Colonic mucosa (tissue), 4 donors: ENCODE measurements at regions not wholly inside any gene's neighbourhood (a gene's known extent, or its start where the extent isn't known, plus 50 kb on each side); places are given as distances from the start of the nearest gene placed in this dataset.

ENCODE experiments used
- DNase-seq: peaks from one replicate; pipeline ENCODE4 v3.0.0-alpha.2; 2020
- H3K27ac ChIP-seq: fragments of 200-600 bp; one replicate; pipeline ENCODE4 v1.8.0; 2021
- H3K27me3 ChIP-seq: fragments of 200-600 bp; one replicate; pipeline ENCODE4 v1.8.0; 2021
- H3K36me3 ChIP-seq: fragments of 200-600 bp; one replicate; pipeline ENCODE4 v1.8.0; 2021
- H3K4me1 ChIP-seq: fragments of 200-600 bp; one replicate; pipeline ENCODE4 v1.8.0; 2021; ENCODE audit warnings: mild to moderate bottlenecking
- H3K4me3 ChIP-seq: fragments of 200-600 bp; one replicate; pipeline ENCODE4 v1.8.0; 2021
- H3K9ac ChIP-seq, 2 donors: one replicate each; pipeline ENCODE4 v1.7.0; 2013; ENCODE audit warnings: control low read depth in 2 of 2, low read depth in 2 of 2, low read length in 2 of 2
- H3K9me3 ChIP-seq: fragments of 200-600 bp; one replicate; pipeline ENCODE4 v1.8.0; 2021
- CTCF ChIP-seq: fragments of 200-600 bp; IDR thresholded peaks from one replicate; pipeline ENCODE4 v1.8.0; 2022; ENCODE audit warnings: antibody characterized with exemption, mild to moderate bottlenecking
- intact Hi-C: fragments of 100-400 bp; cut with DNase I; formaldehyde crosslinking; loops from one replicate; pipeline ENCODE4 v1.14.1; 2022
- donor health status: healthy.
- donor health status: DM: no; HTN: no; CAD: no.
- donor health status: DM: no; HTN: no; CAD: no.

- no peaks in the 10 kb centered on the region for H3K9me3 ChIP-seq
- intact Hi-C loops = no loop called here
- H3K4me3 ChIP-seq = no peak overlapping the region
- no peaks in the 10 kb centered on the region for H3K36me3 ChIP-seq
- H3K4me1 ChIP-seq = no peaks in the 10 kb centered on the region
- TF ChIP-seq CTCF = no peak
- no peak overlapping the region for H3K9ac ChIP-seq
- no peaks in the 10 kb centered on the region for H3K27me3 ChIP-seq
- H3K27ac ChIP-seq = no peak overlapping the region
- no peak for DNase-seq
These were observed 262.7 kb downstream of the REEP3 start for GRCh38 chr10:63783882-63784281.

DNA sequence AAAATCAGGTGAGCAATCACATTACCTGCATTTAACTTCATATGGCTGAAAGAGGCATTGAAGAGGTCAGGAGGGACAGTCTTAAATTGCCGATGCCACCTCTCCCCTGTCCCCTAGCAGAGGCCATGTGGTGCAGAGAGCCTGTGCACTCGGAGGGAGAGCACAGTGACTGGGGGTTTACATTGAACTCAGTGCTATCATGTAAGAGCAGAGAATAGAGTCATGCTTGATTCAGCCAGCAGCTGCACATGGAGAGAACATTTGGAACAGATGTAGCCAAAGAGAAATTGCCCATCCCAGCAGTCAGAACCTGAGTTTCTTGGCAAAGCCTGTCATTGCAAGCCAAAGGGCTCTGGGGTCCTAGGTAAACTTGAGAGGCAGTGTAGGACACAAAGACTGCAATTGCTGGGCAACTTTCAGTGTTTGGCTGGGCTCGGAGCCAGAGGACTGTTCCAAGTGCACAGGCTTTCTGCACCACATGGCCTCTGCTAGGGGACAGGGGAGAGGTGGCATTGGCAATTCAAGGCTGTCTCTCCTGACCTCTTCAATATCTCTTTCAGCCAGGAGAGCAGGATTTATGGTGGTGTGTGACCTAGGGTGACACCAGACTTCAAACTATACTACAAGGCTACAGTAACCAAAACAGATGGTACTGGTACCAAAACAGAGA lies 267.1 kb downstream of the REEP3 start:
- no peak for DNase-seq
- Histone ChIP-seq H3K27ac (no peak overlapping the region), H3K9me3 (no peaks in the 10 kb centered on the region), H3K4me1 (no peaks in the 10 kb centered on the region), H3K27me3 (no peaks in the 10 kb centered on the region), H3K9ac (no peak overlapping the region), H3K36me3 (no peaks in the 10 kb centered on the region), H3K4me3 (no peak overlapping the region)
- intact Hi-C loops = no loop called here
- TF ChIP-seq CTCF = no peak

DNA sequence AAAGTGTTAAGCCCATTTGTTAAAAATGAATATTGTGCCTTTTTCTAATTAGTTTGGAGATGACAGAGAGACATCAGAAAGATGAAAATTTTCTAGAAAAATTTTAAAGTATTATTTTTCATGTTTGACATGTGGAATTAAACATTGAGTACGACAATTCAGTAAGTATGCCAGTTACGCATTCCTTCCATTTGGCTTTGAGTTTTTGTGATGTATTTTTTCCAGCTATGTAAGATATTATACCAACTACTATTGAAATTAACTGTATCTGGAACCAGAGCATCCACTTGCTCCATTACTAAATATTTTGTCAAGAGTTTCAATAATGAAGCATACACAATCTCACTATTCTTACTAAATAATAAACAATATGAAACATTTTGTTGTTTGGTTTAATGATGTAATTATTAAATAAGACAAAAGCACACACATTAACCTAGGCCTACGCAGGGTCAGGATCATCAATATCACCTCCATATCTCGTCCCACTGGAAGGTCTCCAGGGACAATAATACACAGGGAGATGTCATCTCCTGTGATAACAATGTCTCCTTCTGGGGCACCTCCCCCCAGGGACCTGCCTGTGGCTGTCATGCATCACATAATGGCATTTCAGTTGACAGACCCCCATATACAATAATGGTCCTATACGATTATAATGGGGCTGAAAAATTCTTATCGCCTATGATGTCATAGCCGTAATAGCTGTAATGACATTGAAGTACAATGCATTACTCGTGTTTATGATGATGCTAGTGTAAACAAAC lies 274.1 kb downstream of the REEP3 start:
- no peak overlapping the region for H3K9ac ChIP-seq
- no peak overlapping the region for H3K4me3 ChIP-seq
- intact Hi-C loops = no loop called here
- no peak overlapping the region for H3K27ac ChIP-seq
- TF ChIP-seq CTCF = no peak
- H3K4me1 ChIP-seq = no peaks in the 10 kb centered on the region
- no peaks in the 10 kb centered on the region for H3K27me3 ChIP-seq
- DNase-seq = no peak
- H3K36me3 ChIP-seq = no peaks in the 10 kb centered on the region
- H3K9me3 ChIP-seq = no peaks in the 10 kb centered on the region

DNA sequence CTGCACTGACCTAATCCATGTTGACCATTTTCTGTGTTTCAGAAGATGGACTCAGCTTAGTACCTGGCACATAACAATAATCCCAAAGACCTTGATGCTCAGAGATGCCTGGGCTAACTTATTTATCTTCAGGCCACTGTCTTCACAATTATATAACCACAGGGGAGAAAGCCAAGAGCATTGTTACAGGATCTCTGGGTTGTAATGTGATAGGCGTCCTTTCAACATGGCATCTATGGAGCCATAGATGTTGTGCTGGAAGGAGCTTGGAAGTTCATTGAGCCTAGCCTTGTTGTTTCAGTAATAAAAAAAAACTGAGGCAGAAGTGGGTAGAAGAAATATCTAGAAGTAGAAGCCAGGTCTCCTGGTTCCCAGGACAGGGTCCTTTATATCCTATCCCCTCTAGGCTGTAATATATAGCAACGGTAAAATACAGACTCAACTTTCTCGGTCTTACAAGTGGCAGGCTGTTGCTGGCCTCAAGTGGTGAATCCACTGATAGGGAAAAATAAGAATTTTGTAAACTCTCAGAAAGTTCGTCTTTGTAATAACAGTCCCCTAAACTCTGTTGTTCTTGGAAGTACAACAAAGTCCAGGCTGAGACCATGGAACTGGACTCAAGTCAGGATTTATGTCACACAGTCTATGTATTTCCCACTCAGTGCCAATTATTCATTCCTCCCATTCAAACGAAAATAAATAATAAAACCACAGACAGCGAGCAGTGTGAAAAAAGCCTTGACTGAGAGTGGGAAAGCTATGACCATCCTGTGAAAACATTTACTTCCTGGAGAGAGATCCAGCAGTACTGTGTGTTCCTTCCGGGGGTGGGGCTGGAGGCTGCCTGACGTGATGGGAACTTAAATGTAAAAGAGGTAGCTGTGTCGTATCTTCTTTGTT lies 277.6 kb downstream of the REEP3 start:
- Histone ChIP-seq H3K27ac (no peak overlapping the region), H3K4me1 (no peaks in the 10 kb centered on the region), H3K9ac (no peak overlapping the region), H3K36me3 (no peaks in the 10 kb centered on the region), H3K4me3 (no peak overlapping the region), H3K9me3 (no peaks in the 10 kb centered on the region), H3K27me3 (no peaks in the 10 kb centered on the region)
- TF ChIP-seq CTCF = no peak
- peak; percentile 42 for DNase-seq
- intact Hi-C loops = no loop called here

GRCh38 chr10:63799521-63800300 lies 278.5 kb downstream of the REEP3 start:
- no peak for TF ChIP-seq CTCF
- intact Hi-C loops = no loop called here
- H3K36me3 ChIP-seq = no peaks in the 10 kb centered on the region
- H3K27me3 ChIP-seq = no peaks in the 10 kb centered on the region
- no peak overlapping the region for H3K27ac ChIP-seq
- no peaks in the 10 kb centered on the region for H3K9me3 ChIP-seq
- H3K4me1 ChIP-seq = no peaks in the 10 kb centered on the region
- H3K9ac ChIP-seq = no peak overlapping the region
- no peak for DNase-seq
- no peak overlapping the region for H3K4me3 ChIP-seq
